SU-DHL-6 (cell line): ENCODE measurements at regions not wholly inside any gene's neighbourhood (a gene's known extent, or its start where the extent isn't known, plus 50 kb on each side); places are given as distances from the start of the nearest gene placed in this dataset.

Source experiments
- CTCF ChIP-seq: fragments of 200-600 bp; sonication (generic); IDR thresholded peaks from one replicate; pipeline ENCODE4 v1.5.1; 2017; ENCODE audit warnings: antibody characterized with exemption, mild to moderate bottlenecking, low read length, moderate library complexity; ENCODE audit not compliant: insufficient read depth, poor library complexity, severe bottlenecking
- EZH2phosphoT487 ChIP-seq: fragments of 200-600 bp; sonication (generic), shearing (Covaris generic); conservative IDR thresholded peaks from 2 replicates; pipeline ENCODE4 v1.6.1; 2018; ENCODE audit warnings: mild to moderate bottlenecking, antibody characterized with exemption, low read length, moderate library complexity, mixed read lengths

DNA sequence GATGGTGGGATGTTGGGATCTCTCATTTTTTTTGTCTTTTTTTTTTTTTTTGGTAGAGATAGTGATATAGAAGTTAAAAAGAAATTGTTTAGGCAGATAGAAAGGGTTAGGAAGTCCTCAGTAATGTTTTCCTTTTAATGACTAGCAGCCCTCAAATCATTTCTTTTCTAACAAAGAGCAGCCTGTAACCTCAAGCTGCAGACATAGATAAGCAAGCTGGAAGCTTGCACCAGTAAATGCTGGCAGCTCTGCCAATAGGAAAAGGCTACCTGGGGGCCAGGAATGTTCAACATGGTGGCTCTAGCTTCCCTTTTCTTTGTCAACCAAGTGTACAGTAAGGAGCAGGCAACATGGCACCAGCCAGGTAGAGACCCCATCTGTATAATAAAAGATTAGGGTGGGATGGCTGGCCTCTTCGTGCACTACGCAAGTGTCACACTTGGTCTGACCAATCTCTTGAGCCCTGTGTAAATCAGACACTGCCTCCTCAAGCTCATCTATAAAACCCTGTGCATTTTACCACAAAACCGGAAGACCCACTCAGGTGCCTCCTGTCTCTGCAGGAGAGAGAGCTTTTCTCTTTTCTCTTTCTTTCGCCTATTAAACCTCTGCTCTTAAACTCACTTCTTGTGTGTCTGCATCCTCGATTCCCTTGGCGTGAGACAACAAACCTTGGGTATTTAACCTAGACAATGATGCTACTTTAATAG is 212.9 kb downstream of the SNX10 start:
- TF ChIP-seq CTCF (no peak), EZH2phosphoT487 (no peak)
